ENCODE measurements at regions not wholly inside any gene's neighbourhood (a gene's known extent, or its start where the extent isn't known, plus 50 kb on each side); places are given as distances from the start of the nearest gene placed in this dataset.

GRCh38 chr13:85142351-85142927 lies 656.8 kb downstream of the SLITRK6 start:
- TF ChIP-seq, protein P1, sequence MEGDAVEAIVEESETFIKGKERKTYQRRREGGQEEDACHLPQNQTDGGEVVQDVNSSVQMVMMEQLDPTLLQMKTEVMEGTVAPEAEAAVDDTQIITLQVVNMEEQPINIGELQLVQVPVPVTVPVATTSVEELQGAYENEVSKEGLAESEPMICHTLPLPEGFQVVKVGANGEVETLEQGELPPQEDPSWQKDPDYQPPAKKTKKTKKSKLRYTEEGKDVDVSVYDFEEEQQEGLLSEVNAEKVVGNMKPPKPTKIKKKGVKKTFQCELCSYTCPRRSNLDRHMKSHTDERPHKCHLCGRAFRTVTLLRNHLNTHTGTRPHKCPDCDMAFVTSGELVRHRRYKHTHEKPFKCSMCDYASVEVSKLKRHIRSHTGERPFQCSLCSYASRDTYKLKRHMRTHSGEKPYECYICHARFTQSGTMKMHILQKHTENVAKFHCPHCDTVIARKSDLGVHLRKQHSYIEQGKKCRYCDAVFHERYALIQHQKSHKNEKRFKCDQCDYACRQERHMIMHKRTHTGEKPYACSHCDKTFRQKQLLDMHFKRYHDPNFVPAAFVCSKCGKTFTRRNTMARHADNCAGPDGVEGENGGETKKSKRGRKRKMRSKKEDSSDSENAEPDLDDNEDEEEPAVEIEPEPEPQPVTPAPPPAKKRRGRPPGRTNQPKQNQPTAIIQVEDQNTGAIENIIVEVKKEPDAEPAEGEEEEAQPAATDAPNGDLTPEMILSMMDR (IDR thresholded peaks at IDR 0.05; ENCODE audit: borderline replicate concordance, extremely low read depth, low read length, poor library complexity, severe bottlenecking), result no peak
- TF ChIP-seq EZH2 (IDR thresholded peaks at IDR 0.05; ENCODE audit: borderline replicate concordance, low read depth, low read length, severe bottlenecking), result no peak
